ENCODE measurements at regions not wholly inside any gene's neighbourhood (a gene's known extent, or its start where the extent isn't known, plus 50 kb on each side); places are given as distances from the start of the nearest gene placed in this dataset.

DNA sequence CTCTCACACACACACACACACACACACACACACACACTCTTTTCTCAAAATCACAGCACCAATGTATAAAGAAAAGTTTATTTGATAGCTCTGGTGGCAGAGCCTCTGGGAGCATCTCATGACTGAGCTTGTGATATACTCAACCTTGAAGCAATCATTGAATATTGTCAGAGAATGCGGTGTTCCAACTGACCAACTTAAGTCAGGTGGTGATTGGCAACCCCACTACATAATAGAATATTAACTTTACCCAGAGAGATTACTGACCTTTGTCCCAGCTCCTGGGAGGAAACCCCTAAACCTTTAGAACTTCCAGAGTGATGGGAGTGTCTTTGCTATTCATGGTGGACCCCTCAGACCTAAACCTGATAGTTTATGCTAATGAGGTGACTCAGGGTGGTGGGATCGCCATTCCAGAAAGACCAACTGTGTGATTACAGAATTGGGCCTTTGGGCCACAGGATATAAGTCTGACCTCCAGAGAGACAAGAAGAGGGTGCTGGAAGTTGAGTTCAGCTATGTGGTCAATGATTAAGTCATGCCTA, 143.1 kb downstream of the OTUD1 start:
- TF ChIP-seq, protein P1, sequence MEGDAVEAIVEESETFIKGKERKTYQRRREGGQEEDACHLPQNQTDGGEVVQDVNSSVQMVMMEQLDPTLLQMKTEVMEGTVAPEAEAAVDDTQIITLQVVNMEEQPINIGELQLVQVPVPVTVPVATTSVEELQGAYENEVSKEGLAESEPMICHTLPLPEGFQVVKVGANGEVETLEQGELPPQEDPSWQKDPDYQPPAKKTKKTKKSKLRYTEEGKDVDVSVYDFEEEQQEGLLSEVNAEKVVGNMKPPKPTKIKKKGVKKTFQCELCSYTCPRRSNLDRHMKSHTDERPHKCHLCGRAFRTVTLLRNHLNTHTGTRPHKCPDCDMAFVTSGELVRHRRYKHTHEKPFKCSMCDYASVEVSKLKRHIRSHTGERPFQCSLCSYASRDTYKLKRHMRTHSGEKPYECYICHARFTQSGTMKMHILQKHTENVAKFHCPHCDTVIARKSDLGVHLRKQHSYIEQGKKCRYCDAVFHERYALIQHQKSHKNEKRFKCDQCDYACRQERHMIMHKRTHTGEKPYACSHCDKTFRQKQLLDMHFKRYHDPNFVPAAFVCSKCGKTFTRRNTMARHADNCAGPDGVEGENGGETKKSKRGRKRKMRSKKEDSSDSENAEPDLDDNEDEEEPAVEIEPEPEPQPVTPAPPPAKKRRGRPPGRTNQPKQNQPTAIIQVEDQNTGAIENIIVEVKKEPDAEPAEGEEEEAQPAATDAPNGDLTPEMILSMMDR (IDR thresholded peaks at IDR 0.05; ENCODE audit: control extremely low read depth in 1 of 3, insufficient read depth in 1 of 3, low read depth in 1 of 3, low read length in 3 of 3): no peak
- TF ChIP-seq POLR2A (IDR thresholded peaks at IDR 0.05; ENCODE audit: control extremely low read depth in 1 of 2, low read depth in 2 of 2, low read length in 2 of 2): no peak
